ENCODE measurements at regions not wholly inside any gene's neighbourhood (a gene's known extent, or its start where the extent isn't known, plus 50 kb on each side); places are given as distances from the start of the nearest gene placed in this dataset.

DNA sequence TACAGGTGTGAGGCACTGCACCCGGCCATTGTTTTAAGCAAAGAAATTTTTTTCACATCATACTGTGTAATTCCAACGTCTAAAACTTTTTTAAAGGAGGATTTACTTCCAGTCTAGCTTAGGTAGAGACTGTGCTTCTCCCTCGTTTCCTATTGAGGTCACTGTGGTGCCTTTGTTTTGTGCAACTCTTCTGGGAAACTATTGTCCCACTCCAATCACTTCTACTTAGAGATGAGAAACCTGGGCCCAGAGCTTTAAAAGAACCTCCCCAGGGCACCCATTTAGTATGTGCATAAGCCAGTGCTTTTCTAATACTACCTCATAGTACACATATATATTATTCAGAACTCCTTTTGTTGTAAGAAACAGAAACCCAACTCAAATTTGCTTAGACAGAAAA is 120.0 kb upstream of the ZNF644 start:
- TF ChIP-seq TCF12 (IDR thresholded peaks at IDR 0.05; ENCODE audit: low read depth) (no peak), TEAD4 (IDR thresholded peaks at IDR 0.05) (no peak), TAF1 (IDR thresholded peaks at IDR 0.05; ENCODE audit: low read depth) (no peak), EGR1 (IDR thresholded peaks at IDR 0.05) (no peak), MAX (IDR thresholded peaks at IDR 0.05) (no peak), YY1 (IDR thresholded peaks at IDR 0.05; ENCODE audit: low read depth) (no peak), CREB1 (IDR thresholded peaks at IDR 0.05; ENCODE audit: low read depth) (no peak), RAD21 (IDR thresholded peaks at IDR 0.05; ENCODE audit: low read depth) (no peak)
- TF ChIP-seq, protein P1, sequence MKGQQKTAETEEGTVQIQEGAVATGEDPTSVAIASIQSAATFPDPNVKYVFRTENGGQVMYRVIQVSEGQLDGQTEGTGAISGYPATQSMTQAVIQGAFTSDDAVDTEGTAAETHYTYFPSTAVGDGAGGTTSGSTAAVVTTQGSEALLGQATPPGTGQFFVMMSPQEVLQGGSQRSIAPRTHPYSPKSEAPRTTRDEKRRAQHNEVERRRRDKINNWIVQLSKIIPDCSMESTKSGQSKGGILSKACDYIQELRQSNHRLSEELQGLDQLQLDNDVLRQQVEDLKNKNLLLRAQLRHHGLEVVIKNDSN (IDR thresholded peaks at IDR 0.05), result no peak

- TF ChIP-seq CEBPB (IDR thresholded peaks at IDR 0.05) (no peak), FOXM1 (IDR thresholded peaks at IDR 0.05; ENCODE audit: borderline replicate concordance, low read depth) (no peak), NFIC (IDR thresholded peaks at IDR 0.05) (no peak), TCF12 (IDR thresholded peaks at IDR 0.05; ENCODE audit: low read depth) (no peak), YY1 (IDR thresholded peaks at IDR 0.05; ENCODE audit: low read depth) (no peak), TEAD4 (IDR thresholded peaks at IDR 0.05) (no peak), EGR1 (IDR thresholded peaks at IDR 0.05) (no peak), TAF1 (IDR thresholded peaks at IDR 0.05; ENCODE audit: low read depth) (no peak), CREB1 (IDR thresholded peaks at IDR 0.05; ENCODE audit: low read depth) (no peak), EP300 (IDR thresholded peaks at IDR 0.05; ENCODE audit: borderline replicate concordance) (no peak), MAX (IDR thresholded peaks at IDR 0.05) (no peak), RAD21 (IDR thresholded peaks at IDR 0.05; ENCODE audit: low read depth) (no peak), ZBTB7A (IDR thresholded peaks at IDR 0.05; ENCODE audit: low read depth) (no peak)
- TF ChIP-seq, protein P1 (IDR thresholded peaks at IDR 0.05), result no peak
- TF ChIP-seq, protein P2, sequence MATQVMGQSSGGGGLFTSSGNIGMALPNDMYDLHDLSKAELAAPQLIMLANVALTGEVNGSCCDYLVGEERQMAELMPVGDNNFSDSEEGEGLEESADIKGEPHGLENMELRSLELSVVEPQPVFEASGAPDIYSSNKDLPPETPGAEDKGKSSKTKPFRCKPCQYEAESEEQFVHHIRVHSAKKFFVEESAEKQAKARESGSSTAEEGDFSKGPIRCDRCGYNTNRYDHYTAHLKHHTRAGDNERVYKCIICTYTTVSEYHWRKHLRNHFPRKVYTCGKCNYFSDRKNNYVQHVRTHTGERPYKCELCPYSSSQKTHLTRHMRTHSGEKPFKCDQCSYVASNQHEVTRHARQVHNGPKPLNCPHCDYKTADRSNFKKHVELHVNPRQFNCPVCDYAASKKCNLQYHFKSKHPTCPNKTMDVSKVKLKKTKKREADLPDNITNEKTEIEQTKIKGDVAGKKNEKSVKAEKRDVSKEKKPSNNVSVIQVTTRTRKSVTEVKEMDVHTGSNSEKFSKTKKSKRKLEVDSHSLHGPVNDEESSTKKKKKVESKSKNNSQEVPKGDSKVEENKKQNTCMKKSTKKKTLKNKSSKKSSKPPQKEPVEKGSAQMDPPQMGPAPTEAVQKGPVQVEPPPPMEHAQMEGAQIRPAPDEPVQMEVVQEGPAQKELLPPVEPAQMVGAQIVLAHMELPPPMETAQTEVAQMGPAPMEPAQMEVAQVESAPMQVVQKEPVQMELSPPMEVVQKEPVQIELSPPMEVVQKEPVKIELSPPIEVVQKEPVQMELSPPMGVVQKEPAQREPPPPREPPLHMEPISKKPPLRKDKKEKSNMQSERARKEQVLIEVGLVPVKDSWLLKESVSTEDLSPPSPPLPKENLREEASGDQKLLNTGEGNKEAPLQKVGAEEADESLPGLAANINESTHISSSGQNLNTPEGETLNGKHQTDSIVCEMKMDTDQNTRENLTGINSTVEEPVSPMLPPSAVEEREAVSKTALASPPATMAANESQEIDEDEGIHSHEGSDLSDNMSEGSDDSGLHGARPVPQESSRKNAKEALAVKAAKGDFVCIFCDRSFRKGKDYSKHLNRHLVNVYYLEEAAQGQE (IDR thresholded peaks at IDR 0.05; ENCODE audit: low read depth), result no peak
These were observed 117.1 kb upstream of the ZNF644 start for GRCh38 chr1:91138959-91139358.

GRCh38 chr1:91137173-91137852 is 115.5 kb upstream of the ZNF644 start:
- TF ChIP-seq CREB1 (IDR thresholded peaks at IDR 0.05; ENCODE audit: low read depth), result no peak
- no peak for TF ChIP-seq EP300 (IDR thresholded peaks at IDR 0.05; ENCODE audit: borderline replicate concordance)
- no peak for TF ChIP-seq EGR1 (IDR thresholded peaks at IDR 0.05)
- no peak for TF ChIP-seq MAX (IDR thresholded peaks at IDR 0.05)
- TF ChIP-seq TCF12 (IDR thresholded peaks at IDR 0.05; ENCODE audit: low read depth), result no peak
- no peak for TF ChIP-seq CEBPB (IDR thresholded peaks at IDR 0.05)
- no peak for TF ChIP-seq FOXM1 (IDR thresholded peaks at IDR 0.05; ENCODE audit: borderline replicate concordance, low read depth)
- TF ChIP-seq, protein P1 (IDR thresholded peaks at IDR 0.05), result no peak
- TF ChIP-seq YY1 (IDR thresholded peaks at IDR 0.05; ENCODE audit: low read depth), result no peak
- TF ChIP-seq, protein P2 (IDR thresholded peaks at IDR 0.05; ENCODE audit: low read depth), result no peak
- TF ChIP-seq RAD21 (IDR thresholded peaks at IDR 0.05; ENCODE audit: low read depth), result no peak
- no peak for TF ChIP-seq TEAD4 (IDR thresholded peaks at IDR 0.05)
- TF ChIP-seq TAF1 (IDR thresholded peaks at IDR 0.05; ENCODE audit: low read depth), result no peak
- TF ChIP-seq NFIC (IDR thresholded peaks at IDR 0.05), result no peak
- TF ChIP-seq ZBTB7A (IDR thresholded peaks at IDR 0.05; ENCODE audit: low read depth), result no peak

DNA sequence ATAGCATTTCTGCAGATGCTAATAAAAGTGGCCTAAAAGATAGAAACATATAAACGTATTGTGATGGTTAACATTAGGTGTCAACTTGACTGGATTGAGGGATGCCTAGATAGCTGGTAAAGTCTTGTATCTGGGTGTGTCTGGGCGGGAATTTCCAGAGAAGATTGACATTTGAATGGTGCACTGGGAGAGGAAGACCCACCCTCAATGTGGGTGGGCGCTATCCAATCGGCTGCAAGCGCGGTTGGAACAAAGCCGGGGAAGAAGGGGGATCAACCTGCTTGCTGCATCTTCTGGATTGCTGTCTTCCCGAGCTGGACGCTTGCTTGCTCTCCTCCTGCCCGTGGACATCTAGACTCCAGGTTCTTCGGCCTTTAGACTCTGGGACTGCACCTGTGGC is 114.0 kb upstream of the ZNF644 start:
- TF ChIP-seq, protein P2 (IDR thresholded peaks at IDR 0.05; ENCODE audit: low read depth), result no peak
- TF ChIP-seq, protein P1 (IDR thresholded peaks at IDR 0.05), result no peak
- TF ChIP-seq MAX (IDR thresholded peaks at IDR 0.05) (no peak), TEAD4 (IDR thresholded peaks at IDR 0.05) (no peak), CREB1 (IDR thresholded peaks at IDR 0.05; ENCODE audit: low read depth) (no peak), FOXM1 (IDR thresholded peaks at IDR 0.05; ENCODE audit: borderline replicate concordance, low read depth) (no peak), TCF12 (IDR thresholded peaks at IDR 0.05; ENCODE audit: low read depth) (no peak), RAD21 (IDR thresholded peaks at IDR 0.05; ENCODE audit: low read depth) (no peak), CEBPB (IDR thresholded peaks at IDR 0.05) (no peak), EP300 (IDR thresholded peaks at IDR 0.05; ENCODE audit: borderline replicate concordance) (no peak)

All from Ishikawa (cell line).